HG02884 (cell line): ENCODE measurements at regions not wholly inside any gene's neighbourhood (a gene's known extent, or its start where the extent isn't known, plus 50 kb on each side); places are given as distances from the start of the nearest gene placed in this dataset.

Experiments used
- ATAC-seq: cut with Tn5 transposase; IDR thresholded peaks from one replicate; pipeline ENCODE4 v1.9.1; 2021; ENCODE audit warnings: mild to moderate bottlenecking, moderate library complexity; ENCODE audit not compliant: unreplicated experiment

DNA sequence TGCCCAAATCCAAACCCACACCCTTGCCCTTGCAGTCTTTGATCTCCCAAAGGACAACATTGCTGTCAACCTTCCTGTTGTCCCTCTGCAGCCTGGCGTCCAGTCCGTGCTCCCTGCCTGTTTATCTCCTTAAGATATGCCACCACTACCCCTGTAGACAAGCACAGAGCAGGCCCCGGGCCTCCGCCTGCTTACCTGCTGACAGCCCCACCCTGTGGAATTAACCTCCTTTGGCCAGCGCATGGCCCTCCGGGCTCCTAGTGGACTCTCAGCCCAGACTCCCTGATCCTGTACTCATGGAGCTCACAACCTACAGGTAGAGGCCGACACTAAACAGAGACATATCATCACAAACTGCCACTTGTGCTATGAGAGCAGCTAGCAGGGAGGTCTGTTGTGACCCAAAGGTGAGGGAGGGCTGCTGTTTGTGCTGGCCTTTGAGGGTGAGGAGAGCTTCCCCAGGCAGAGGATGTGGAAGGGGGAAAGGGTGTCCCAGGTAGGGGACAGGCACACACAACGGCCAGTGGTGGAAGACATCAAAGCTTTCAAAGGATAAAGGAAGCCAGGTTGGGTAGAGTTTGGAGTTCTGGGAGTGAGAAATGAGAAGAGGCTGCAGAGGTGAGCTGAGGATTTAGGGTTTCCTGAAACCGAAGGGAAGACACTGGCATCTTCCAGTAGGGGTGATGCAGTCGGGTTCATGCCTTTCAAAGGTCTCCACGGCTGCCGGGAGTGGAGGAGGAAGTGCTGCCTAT, 174.5 kb upstream of the ZMIZ1 start:
- ATAC-seq: no peak

DNA sequence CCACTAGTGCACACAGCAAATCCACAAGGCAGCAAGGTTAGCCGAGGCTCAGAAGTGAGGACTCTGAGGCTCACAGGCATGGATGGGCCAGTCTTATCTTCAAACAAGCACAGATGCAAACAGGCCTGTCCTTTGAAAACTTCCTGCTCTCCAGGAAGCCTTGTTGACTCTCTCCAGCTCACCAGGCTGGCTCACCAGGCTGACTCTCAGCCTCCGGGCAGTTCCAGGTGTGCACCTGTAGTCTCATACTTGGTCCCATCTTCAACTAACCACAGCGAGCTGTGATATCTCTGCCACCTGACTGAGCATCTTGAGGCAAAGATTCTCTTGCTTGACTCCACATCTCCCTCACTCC, 173.9 kb upstream of the ZMIZ1 start:
- ATAC-seq: no peak

DNA sequence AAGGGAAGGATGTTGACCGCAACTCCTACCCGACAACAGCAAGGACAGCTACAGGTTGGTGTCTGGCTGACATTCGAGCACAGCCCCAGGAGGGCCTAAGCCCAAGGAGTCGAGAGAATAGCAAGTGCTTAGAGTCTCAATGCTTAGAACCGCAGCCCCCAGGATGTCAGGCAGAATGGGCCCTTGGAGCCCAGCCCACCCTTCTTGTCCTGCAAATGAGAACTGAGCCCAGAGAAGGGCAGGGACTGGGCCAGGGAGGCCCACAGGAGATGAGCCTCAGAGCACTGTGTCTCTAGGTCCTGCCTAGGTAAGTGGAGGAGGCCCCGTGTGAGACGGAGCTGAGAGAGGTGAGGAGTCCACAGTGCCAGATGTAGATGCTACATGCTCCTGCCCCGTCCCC, 173.3 kb upstream of the ZMIZ1 start:
- no peak for ATAC-seq

DNA sequence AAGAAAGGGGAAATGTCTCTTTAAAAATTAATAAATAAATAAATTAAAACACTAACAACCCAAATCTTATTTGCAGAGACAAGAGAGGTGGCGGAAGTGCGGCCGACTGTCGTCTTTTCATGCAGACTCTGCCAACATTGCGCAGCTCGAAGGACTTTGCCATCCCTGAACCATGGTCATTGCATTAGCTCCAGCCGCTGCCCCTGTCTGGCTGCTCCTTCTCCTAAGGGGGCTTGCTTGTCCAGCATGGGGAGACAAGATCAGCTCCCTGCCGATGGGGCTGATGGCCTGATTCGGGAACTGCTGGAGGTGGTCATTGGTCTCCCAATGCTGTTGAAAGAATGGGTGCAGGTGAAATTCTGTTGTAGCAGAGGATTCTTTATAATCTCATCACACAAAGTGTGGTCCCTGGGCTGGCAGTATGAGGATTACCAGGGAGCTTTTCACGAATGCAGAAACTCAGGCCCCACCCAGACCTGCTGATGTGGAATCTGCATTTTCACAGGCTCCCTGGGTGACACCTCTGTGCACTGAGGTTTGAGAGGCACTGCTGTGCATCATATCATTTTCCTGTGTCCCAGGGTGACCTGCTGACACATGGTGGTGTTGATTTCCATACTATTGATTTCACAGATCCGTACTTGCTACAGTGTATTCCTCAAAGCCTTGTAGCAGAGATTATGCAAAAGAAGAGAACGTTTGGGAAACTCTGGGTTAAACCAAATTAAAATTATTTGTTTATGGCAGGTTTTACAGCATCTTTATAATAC, 172.4 kb upstream of the ZMIZ1 start:
- ATAC-seq: no peak

DNA sequence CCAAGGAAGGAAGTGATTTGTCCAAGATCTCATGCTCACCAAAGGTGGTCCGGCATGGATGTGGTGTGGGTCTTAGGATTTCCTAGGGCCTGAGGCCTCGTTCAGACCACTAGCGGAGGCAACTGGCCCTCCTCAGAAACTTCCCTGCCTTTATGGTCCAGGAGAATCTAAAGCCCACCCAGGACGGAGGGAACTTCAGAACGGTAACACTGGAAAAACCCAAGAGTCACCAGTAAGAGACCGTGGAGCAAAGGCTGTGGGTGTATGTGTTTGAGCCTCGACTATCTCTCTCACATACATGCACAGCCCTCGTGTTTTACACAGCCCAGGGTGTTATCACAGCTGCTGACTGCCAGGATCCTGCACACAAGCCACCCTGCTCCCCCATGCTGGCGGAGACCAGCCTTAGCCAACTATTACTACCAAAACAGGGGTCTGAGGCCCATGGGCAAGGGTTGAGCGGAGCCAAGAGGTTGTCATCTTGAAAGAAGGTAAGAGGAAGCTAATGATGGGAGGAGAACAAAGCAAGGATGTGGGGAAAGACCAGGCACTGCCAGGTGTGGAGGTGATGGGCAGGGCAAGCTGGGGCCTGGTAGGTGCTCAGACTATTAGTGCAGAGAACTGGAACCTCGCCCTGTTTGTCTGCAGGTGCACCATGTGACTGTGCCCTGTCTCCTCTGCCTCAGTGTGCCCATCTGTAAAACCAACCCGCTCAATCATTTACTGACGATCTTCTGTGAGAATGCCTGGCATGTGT, 170.2 kb upstream of the ZMIZ1 start:
- no peak for ATAC-seq

DNA sequence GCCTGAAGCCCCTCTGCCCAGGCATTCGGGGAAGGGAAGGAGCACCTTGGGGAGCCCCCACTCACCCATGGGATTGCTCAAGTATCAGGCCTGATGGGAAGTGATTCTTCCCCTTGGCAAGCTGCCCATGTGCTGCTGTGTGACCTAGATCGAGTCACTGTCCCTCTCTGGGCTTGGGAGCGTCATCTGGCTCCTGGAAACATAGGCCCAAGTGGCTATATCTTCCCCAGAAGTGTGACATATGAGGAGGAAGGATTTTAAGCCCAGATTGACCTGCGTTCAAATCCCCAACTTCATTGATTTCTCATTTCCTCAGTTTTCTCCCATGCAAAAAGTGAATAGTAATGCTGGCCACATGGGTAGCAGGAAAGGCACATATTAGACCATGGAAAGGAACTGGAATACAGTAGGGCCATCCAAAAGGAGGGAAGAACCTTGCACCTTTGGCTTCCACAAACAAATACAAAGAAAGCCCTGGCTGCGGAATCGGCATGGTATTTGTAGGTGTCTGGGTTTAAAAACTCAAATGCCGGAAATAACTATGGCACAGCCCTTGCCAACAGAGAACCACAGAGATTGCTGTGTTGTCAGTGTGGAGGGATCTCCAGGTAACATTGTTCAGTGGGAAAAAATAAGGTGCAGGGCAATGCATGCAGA, 169.5 kb upstream of the ZMIZ1 start:
- no peak for ATAC-seq

DNA sequence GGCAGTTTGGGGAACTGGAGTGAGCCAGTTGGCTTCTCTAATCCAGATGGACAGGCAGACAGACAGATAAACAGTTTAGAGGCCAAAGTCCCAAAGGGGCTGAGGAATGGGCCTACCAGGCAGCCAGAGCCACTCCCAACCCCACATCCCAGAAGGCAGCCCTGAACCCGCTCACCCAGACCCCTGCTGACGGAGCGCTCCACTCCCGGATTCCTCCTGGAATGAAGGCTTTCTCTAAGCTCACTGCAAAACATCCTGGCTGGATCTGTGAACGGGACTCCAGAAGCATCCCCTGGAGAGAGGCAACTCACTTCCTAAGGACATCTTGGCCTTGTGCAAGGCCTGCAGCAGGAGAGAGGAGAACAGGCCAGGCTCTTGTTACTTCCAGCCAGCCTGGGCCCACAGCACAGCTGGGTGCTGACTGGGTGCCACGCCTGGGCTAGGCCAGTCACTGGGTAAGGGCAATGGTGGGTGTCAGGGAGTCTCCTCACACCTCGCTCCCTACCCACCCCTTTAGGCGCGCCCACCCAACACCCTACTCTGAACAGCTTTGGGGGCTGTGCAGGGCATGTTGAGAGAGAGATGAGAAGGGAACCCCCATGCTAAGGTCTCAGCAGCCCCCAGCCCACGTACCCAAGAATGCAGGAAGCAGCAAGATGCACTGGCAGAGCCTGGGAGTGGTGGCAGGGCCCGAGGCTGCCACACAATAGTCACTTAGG, 168.6 kb upstream of the ZMIZ1 start:
- ATAC-seq: no peak

DNA sequence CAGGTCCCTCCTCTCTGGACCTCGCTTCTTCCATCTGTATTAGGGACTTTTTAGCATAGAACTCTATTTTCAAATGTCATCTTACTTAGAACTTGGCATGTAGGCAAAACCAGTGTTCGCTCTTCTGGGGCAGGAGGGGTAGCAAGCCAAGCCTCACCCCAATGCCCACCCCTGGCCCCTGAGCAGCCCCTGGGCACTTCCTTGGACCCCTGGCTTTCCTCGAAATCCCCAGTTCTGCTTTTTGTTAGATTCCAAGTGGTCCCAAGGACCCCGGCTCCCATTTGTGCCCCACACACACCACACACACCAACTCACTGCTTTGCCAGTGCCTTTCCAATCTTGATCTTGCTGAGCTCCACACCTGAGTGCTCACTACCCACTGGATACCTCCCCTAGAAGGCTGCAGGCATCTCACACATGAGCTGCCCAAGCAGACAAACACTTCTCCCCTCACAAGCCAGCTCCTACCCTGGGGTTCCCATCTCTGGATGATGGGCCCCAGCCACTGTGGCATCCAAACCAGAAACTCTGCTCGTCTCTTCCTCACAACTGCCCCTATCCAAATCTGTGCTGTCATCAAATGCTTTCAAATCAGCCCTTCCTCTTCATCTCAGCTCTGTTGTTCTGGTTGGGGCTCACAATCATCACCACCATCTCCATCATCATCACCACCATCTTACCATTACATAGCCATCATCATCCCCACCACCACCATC, 167.9 kb upstream of the ZMIZ1 start:
- ATAC-seq: no peak

DNA sequence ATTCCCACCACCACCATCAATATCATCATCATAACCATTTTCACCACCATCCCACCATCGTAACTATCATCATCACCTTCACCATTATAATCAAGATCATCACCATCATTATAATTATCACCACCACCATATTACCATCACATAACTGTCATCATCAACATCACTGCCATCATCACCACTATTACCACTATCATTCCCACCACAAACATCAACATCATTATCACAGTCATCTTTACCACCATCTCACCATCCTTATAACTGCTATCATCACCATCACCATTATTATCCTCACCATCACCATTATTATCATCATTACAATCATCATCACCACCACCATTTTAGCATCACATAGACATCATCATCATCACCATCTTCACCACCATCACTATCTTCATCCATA, 167.1 kb upstream of the ZMIZ1 start:
- ATAC-seq: no peak

DNA sequence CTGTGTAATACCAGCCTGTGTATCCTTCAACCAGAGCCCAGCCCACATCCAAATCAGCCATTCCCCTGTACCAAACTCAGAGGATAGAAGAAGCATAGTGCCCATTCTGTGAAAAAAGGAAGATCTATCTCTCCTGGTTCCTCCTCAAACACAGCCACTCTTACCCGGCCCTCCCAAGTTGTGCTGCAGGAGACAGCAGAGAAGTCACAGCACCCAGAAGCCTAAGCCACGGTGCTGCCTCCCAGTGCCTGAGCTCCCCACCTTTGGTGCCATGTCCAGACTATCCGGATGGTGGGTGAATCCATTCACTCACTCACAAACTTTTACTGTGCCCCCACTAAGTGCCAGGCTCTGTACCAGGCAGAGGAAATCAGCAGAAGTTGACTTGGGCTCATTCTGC, 166.0 kb upstream of the ZMIZ1 start:
- ATAC-seq: no peak

DNA sequence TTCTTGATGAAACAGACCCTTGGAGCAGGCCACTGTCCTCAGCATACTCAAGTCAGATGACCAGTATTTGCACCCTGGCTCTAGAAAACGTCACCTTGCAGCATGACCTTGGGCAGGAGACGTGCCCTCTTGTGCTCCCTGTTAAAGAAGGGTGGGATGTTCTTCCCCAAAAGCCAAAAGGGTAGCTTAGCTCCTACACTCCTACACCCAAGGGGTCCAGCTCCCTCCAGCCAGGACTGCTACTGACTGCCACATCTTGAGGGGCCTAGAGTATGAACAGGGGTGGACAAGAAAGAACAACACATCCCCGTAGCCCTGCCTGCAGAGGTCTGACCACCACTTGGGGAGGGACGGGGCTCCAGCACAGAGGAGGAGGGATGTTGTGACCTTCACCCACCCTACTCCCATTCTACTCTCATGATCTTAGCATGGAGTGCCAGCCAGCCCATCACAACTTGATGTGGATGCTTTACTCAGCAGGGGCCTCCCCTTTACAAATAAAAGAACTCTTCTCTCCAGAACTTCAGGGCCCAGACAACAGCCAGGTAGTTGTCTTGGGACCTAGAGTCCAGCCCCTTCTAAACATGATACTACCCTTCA, 165.3 kb upstream of the ZMIZ1 start:
- ATAC-seq: no peak

DNA sequence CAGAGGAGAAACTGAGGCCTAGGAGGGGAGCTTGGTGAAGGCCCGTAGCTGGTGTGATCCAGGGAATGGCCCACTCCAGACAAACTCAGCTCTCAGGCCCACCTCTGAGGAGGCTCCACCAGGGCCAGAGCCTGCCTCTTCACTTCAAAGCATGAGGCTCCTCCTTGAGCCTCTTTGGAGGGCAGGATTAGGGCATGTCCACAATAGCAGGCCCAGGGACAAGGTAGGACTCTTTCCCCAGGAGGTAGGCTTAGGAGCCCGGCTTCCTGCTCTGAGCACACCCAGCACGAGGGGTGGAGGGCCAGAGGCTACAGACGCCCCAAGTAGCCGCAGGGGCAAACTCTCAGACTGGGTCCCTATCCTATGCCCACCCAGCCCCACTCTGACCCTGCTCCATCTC, 164.6 kb upstream of the ZMIZ1 start:
- ATAC-seq: no peak

DNA sequence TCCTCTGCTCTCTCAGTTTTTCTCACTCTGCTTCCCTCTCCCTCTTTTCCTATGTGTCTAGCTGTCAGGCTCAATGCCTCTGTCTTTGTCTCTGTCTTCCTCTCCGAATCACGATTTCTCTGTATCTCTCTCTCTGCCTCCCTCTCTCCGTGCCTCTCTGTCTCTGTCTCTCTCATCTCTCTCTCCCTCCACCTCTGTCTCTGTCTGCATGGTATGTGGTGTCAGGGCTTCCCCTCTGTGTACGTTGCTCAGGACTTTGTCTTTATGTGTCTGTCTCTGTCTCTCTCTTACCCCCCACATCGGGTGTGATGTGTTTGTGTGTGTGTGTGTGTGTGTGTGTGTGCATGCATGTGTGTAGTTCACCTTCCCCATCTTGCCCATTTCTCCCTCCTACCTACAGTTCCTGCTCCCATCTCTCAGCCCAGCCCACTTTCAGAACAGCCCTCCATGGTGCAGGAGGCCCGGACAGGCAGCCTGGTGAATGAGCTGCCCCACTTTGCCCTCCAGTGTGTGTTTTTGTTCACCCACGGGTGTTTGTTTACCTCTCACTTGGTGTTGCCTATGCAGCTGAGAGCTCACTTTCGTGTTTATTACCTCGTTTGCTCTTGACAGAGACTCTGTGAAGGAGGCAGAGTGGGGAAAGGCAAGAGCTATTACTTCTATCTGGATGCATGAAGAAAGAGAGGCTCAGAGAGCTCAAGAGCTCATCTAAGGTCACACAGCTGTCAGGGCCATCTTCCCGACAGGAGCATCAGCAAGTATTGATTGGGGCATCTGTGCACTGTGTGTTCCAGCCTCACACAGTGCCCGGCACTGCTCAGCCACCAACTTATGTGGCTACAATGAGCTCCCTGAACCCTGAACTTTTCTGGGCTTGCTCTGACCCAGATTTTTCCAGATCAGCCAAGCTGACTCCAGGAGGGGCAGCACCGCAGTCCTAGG, 163.5 kb upstream of the ZMIZ1 start:
- ATAC-seq: no peak

DNA sequence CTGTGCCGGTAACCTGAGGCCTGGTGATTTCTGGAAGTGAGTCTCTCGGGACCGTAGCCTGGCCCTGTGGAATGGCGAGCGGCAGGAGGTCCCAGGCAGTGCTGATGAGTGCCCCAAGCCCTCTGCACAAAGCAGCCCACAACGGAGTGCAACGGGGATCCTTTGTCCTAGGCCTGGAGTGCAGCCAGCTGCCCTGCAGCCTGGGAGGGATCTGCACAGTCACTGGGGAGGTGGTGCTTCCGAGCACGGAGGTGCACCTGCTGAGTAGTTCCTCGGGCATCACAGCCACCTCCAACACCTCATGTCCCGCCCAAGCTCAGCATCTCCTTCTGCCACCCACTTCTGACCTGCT, 162.8 kb upstream of the ZMIZ1 start:
- ATAC-seq: no peak

DNA sequence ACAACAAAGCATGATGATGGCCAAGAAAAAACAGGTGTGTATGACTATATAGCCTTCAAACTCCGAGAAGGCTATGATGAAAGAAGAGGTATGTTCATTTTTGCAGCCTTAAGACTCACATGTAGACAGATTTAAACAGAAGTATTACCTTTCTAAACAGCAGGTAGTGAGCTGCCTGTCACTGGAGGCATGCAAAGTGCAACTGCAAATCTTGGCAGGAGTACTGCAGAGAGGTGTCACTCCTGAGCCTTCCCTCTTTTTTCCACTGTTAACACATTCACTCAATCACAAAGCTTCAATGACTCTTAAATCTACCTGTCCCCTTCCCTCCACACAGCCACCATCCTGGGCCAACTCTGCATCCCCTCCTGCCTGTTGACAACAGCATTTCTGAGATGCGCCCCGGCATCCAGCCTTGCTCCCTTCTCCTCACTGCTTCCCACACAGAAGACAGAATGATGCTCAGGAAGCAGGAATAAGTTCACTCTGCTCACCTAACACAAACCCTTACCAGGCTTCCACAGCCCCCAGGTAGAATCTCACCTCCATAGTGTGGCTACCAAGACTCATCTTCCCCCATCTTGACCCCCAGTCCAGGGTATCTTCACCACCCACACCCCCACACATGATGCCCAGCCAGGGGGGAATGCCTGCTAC, 161.9 kb upstream of the ZMIZ1 start:
- no peak for ATAC-seq

DNA sequence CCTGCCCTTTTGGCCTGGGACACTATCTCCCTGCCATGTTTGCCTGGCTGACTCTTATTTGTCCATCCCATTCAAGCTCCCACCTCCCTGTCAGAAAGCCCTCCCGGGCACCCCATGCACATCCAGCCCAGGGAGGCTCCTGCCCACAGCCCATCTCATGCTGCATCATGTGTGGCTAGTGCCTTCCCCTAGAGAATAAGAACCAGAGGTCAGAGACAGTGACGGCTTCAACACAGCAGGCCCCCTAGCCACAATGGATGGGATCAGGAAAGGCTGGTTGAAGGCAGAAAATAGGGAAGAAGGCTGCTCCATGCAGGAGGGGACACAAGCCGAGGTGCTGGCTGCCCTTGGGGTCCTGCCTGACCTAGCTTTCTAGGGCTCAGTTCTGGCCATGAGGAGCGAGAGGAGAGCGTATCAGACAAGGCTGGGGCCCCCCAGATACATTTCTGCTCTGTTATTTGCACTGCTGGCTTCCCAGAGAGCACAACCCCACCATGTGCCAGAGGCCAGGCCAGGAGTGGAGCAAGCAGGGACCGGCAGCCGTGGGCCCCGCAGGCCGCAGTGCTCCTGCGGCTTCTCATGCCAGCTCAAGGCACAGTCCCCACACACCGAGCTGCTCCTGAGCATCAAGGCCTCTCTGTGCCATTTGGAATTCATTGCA, 161.1 kb upstream of the ZMIZ1 start:
- no peak for ATAC-seq

DNA sequence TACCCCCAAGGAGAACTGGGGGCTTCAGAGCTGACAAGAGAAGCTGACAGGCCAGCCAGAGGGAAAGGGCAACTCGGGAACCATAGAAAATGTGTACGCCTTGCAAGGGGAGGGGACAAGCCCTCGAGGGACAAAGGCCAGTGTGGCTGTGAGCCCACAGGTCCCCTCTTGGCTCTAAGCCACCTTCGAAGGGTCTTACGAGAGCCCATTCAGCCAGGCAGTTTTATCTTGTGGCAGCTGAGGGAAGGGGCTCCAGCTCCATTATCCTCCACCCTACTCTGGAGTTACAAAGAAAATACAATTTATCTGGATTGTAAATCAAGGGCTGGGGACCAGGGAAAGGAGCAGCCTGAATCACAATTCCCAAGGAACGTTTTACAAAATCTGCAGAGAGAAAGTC, 159.5 kb upstream of the ZMIZ1 start:
- no peak for ATAC-seq

DNA sequence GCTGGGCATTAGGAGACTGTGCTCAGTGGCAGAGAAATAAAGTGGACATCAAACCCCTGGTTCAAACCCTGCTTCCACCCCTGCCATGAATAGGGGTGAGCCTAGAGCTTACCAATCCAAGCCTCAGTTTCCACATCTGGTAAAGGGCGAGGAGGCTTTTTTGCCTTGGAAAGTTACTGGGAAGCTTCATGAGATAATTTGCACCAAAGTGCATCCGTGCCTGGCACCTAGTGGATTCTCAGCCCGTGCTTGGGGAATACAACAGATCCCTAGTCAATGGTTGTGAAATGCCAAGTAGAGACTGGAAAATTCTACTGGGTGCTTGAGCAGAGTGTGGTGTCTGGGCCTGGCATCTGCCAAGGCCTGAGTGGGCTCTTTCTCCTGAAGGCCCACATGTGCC, 158.7 kb upstream of the ZMIZ1 start:
- no peak for ATAC-seq
